OCI-LY1 (cell line): ENCODE measurements at regions not wholly inside any gene's neighbourhood (a gene's known extent, or its start where the extent isn't known, plus 50 kb on each side); places are given as distances from the start of the nearest gene placed in this dataset.

ENCODE experiments used
- H2AFZ ChIP-seq: fragments of 200-600 bp; sonication (generic), shearing (Covaris generic); 2 replicates; pipeline ENCODE4 v1.6.0; 2014; ENCODE audit warnings: antibody characterized with exemption, mild to moderate bottlenecking, low read length
- H3F3A ChIP-seq: fragments of 200-600 bp; sonication (generic), shearing (Covaris generic); 2 replicates; pipeline ENCODE4 v1.6.0; 2014; ENCODE audit warnings: mild to moderate bottlenecking, antibody characterized with exemption, low read length, moderate library complexity; ENCODE audit not compliant: insufficient read depth
- H3K27ac ChIP-seq: fragments of 200-600 bp; sonication (generic); 2 replicates; pipeline ENCODE4 v1.5.1; 2014; ENCODE audit warnings: low read length, mixed run types, mild to moderate bottlenecking, low read depth; ENCODE audit not compliant: poor library complexity, severe bottlenecking
- H3K27me3 ChIP-seq: fragments of 200-600 bp; sonication (generic); 2 replicates; pipeline ENCODE4 v1.6.0; 2014; ENCODE audit warnings: antibody characterized with exemption, mild to moderate bottlenecking, low read length, moderate library complexity; ENCODE audit not compliant: insufficient read depth
- H3K36me3 ChIP-seq: fragments of 200-600 bp; sonication (generic); 2 replicates; pipeline ENCODE4 v1.6.1; 2014; ENCODE audit warnings: mild to moderate bottlenecking, antibody characterized with exemption, low read length, moderate library complexity, mixed read lengths; ENCODE audit not compliant: insufficient read depth
- H3K4me1 ChIP-seq: fragments of 200-600 bp; sonication (generic); 2 replicates; pipeline ENCODE4 v1.5.1; 2014; ENCODE audit warnings: mild to moderate bottlenecking, low read length, moderate library complexity; ENCODE audit not compliant: insufficient read depth, severe bottlenecking
- H3K4me2 ChIP-seq: fragments of 200-600 bp; sonication (generic), shearing (Covaris generic); 2 replicates; pipeline ENCODE4 v1.6.1; 2014; ENCODE audit warnings: low read length
- H3K4me3 ChIP-seq: fragments of 200-600 bp; sonication (generic); 2 replicates; pipeline ENCODE4 v1.5.1; 2014; ENCODE audit warnings: low read length, low read depth, mild to moderate bottlenecking, mixed read lengths; ENCODE audit not compliant: poor library complexity, severe bottlenecking
- H3K79me2 ChIP-seq: fragments of 200-600 bp; shearing (Covaris generic); 2 replicates; pipeline ENCODE4 v1.6.1; 2016; ENCODE audit warnings: mixed run types, low read length, mixed read lengths; ENCODE audit not compliant: insufficient read depth
- H3K9ac ChIP-seq: fragments of 200-600 bp; sonication (generic), shearing (Covaris generic); 2 replicates; pipeline ENCODE4 v1.6.1; 2014; ENCODE audit warnings: mild to moderate bottlenecking, low read length, mixed read lengths
- H3K9me2 ChIP-seq: fragments of 200-600 bp; sonication (generic), shearing (Covaris generic); 2 replicates; pipeline ENCODE4 v1.6.1; 2014; ENCODE audit warnings: low read depth, mild to moderate bottlenecking, low read length, mixed read lengths
- H3K9me3 ChIP-seq: fragments of 200-600 bp; shearing (Covaris generic); 2 replicates; pipeline ENCODE4 v1.6.1; 2014; ENCODE audit warnings: low read length, mixed read lengths
- H4K20me1 ChIP-seq: fragments of 200-600 bp; sonication (generic), shearing (Covaris generic); 2 replicates; pipeline ENCODE4 v1.6.0; 2016; ENCODE audit warnings: mild to moderate bottlenecking, low read length; ENCODE audit not compliant: insufficient read depth
- EZH2 ChIP-seq: fragments of 200-600 bp; sonication (generic), shearing (Covaris generic); IDR thresholded peaks from 2 replicates; pipeline ENCODE4 v1.8.0; 2017; ENCODE audit warnings: borderline replicate concordance, mixed run types, mild to moderate bottlenecking, antibody characterized with exemption, low read length, moderate library complexity, mixed read lengths
- TF ChIP-seq, protein P1 (sequence below): fragments of 200-600 bp; sonication (generic), shearing (Covaris generic); IDR thresholded peaks from 2 replicates; pipeline ENCODE4 v1.5.1; 2017; ENCODE audit warnings: mild to moderate bottlenecking, antibody characterized with exemption, low read length, moderate library complexity, mixed read lengths

DNA sequence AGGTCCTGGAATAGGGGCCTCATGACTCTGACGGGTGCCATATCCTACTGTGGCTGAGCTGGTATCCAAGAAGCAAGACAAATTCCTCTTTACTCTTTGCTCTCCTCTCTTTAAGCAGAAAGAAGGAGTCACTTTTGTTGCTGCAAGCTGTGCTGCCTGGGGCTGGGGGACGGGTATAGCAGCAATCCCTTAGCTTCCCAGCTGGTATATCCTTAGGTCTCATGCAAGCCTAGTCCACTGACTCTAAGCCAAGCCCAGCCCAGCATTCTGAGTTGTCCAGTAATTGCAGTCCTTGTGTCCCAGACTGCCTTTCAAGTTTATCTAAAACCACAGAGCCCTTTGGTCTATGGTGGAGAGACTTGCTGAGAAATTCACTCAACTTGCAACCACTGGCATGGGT, 893.0 kb upstream of the PRR20A start:
- H3K9me3 ChIP-seq, result no peaks in the 10 kb centered on the region
- no peak overlapping the region for H2AFZ ChIP-seq
- no peaks in the 10 kb centered on the region for H3F3A ChIP-seq
- H4K20me1 ChIP-seq, result no peaks in the 10 kb centered on the region
- H3K4me3 ChIP-seq, result no peak overlapping the region
- no peaks in the 10 kb centered on the region for H3K36me3 ChIP-seq
- no peaks in the 10 kb centered on the region for H3K4me1 ChIP-seq
- H3K79me2 ChIP-seq, result no peaks in the 10 kb centered on the region
- H3K4me2 ChIP-seq, result no peak overlapping the region
- no peak overlapping the region for H3K9ac ChIP-seq
- TF ChIP-seq, protein P1, sequence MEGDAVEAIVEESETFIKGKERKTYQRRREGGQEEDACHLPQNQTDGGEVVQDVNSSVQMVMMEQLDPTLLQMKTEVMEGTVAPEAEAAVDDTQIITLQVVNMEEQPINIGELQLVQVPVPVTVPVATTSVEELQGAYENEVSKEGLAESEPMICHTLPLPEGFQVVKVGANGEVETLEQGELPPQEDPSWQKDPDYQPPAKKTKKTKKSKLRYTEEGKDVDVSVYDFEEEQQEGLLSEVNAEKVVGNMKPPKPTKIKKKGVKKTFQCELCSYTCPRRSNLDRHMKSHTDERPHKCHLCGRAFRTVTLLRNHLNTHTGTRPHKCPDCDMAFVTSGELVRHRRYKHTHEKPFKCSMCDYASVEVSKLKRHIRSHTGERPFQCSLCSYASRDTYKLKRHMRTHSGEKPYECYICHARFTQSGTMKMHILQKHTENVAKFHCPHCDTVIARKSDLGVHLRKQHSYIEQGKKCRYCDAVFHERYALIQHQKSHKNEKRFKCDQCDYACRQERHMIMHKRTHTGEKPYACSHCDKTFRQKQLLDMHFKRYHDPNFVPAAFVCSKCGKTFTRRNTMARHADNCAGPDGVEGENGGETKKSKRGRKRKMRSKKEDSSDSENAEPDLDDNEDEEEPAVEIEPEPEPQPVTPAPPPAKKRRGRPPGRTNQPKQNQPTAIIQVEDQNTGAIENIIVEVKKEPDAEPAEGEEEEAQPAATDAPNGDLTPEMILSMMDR, result no peak
- no peak for TF ChIP-seq EZH2
- no peaks in the 10 kb centered on the region for H3K9me2 ChIP-seq
- H3K27me3 ChIP-seq, result no peaks in the 10 kb centered on the region
- no peak overlapping the region for H3K27ac ChIP-seq

DNA sequence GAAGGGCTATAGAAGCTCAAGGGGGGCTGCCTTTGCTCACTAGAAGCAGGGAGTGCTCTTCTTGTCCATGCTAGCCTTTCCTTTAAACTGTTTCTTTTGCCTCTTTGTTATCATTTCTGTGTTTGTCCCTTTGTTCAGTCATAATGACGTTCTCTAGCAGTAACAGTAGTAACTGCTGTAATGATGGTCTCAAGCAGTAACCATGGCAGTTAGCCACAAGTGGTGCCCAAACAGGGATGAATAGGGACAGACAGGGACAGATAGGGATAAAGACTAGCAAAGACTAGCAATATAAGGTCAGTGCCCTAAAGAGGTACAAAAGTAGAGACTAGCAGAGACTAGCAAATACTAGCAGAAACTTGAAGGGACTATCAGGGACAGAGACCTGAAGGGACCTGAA, 869.0 kb upstream of the PRR20A start:
- Histone ChIP-seq H3K4me1 (no peaks in the 10 kb centered on the region), H3K9me3 (no peaks in the 10 kb centered on the region), H2AFZ (no peak overlapping the region), H3F3A (no peaks in the 10 kb centered on the region), H3K79me2 (no peaks in the 10 kb centered on the region), H3K27me3 (no peaks in the 10 kb centered on the region), H3K27ac (no peak overlapping the region), H4K20me1 (no peaks in the 10 kb centered on the region), H3K36me3 (no peaks in the 10 kb centered on the region), H3K4me3 (no peak overlapping the region), H3K9me2 (no peaks in the 10 kb centered on the region), H3K4me2 (no peak overlapping the region), H3K9ac (no peak overlapping the region)
- TF ChIP-seq EZH2, result no peak
- TF ChIP-seq, protein P1, result no peak

DNA sequence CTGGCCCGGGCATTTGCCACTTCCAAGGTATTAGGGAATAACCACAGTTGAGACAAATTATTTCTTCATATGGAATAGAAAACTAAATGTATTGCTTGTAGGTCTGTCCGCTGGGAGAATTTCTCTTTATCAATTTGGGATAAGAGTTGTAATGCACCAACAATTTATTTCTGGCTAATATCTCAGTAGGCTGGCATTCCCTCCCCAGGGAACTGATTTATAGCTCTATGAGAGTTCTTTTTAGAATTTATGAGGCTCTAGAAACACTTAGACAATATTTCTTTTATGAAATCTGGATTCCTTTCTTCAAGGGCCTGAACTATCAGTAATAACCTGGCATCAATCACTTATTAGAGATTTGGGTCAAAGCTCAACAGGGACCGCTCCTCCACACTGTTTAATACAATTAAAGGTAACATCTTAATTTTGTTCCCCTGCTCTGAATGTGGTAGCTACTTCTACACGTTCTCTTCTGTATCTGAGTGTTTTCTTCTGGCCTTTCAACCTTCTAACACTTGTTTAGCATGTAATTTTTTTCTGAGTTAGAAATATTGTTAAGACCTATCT, 857.4 kb upstream of the PRR20A start:
- no peaks in the 10 kb centered on the region for H3K27me3 ChIP-seq
- H3K9me3 ChIP-seq, result no peaks in the 10 kb centered on the region
- TF ChIP-seq, protein P1, result no peak
- TF ChIP-seq EZH2, result no peak
- no peak overlapping the region for H3K27ac ChIP-seq
- no peak overlapping the region for H3K9ac ChIP-seq
- H3K4me2 ChIP-seq, result no peak overlapping the region
- no peaks in the 10 kb centered on the region for H3K9me2 ChIP-seq
- no peak overlapping the region for H2AFZ ChIP-seq
- no peaks in the 10 kb centered on the region for H3K36me3 ChIP-seq
- H4K20me1 ChIP-seq, result no peaks in the 10 kb centered on the region
- H3K79me2 ChIP-seq, result no peaks in the 10 kb centered on the region
- no peaks in the 10 kb centered on the region for H3K4me1 ChIP-seq
- no peaks in the 10 kb centered on the region for H3F3A ChIP-seq
- H3K4me3 ChIP-seq, result no peak overlapping the region
